ENCODE measurements at regions not wholly inside any gene's neighbourhood (a gene's known extent, or its start where the extent isn't known, plus 50 kb on each side); places are given as distances from the start of the nearest gene placed in this dataset.

DNA sequence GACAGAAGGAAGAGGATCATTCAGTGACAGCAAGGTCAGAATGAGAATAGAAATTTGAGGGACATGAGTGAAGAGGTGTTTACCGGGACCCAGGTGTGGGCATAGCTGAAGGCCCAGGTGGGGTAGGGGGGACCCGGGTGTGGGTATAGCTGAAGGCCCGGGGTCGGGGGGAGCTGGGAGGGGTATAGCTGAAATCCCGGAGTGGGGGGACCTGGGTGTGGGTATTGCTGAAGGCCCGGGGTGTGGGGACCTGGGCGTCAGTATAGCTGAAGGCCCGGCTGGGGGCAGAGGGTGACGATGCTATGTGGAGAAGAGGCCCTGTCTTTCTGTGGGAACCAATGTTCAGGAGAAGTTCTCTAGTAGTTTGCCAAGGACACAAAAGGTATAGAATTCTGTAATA, 183.0 kb upstream of the PITRM1 start:
- ATAC-seq (no peak), DNase-seq (no peak)
- no peak for TF ChIP-seq CTCF (IDR thresholded peaks at IDR 0.05)
- no peak for TF ChIP-seq POLR2A (IDR thresholded peaks at IDR 0.05)
- no peak overlapping the region for H3K27ac ChIP-seq
- peaks cover 0 to 5% (median 0%) of the 10 kb centered on the region in 12 donors for H3K9me3 ChIP-seq
- H3K27me3 ChIP-seq: no peaks in the 10 kb centered on the region
- H3K4me3 ChIP-seq: no peak overlapping the region
- peaks cover 0 to 9% (median 0%) of the 10 kb centered on the region in 12 donors for H3K4me1 ChIP-seq
- intact Hi-C loops (cut with DNase I): no loop called here
- no peaks in the 10 kb centered on the region for H3K36me3 ChIP-seq
- 95 to 98% (median 97%) methylated on average over 9 of the region's 9 CpGs for WGBS, 4 donors

DNA sequence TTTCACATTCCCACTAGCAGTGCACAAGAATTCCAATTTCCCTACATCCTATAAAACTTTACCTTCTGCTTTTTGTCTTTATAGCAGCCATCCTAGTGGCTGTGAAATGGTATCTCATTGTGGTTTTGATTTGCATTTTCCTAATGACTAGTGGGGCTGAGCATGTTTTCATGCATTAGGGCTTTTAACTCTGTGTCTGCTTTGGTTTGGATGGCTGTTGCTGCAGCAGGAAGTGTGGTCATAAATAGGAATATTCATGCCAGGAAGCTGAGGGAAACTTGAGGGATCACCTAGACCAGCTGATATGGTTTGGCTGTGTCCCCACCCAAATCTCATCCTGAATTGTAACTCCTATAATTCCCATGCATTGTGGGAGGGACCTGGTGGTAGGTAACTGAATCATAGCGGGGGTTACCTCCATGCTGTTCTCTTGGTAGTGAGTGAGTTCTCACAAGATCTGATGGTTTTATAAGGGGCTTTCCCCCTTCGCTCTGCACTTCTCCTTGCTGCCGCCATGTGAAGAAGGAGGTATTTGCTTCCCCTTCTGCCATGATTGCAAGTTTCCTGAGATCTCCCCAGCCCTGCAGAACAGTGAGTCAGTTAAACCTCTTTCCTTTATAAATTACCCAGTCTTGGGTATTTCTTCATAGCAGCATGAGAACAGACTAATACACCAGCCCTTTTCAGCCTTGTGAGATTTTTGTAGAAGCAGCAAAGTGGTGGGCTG, 181.8 kb upstream of the PITRM1 start:
- intact Hi-C loops (cut with DNase I): no loop called here
- ATAC-seq (no peak), DNase-seq (no peak)
- peaks cover 0 to 9% (median 0%) of the 10 kb centered on the region in 12 donors for H3K4me1 ChIP-seq
- no peaks in the 10 kb centered on the region for H3K36me3 ChIP-seq
- TF ChIP-seq CTCF (IDR thresholded peaks at IDR 0.05) (no peak), POLR2A (IDR thresholded peaks at IDR 0.05) (no peak)
- H3K4me3 ChIP-seq: no peak overlapping the region
- peaks cover 0 to 5% (median 0%) of the 10 kb centered on the region in 12 donors for H3K9me3 ChIP-seq
- no peaks in the 10 kb centered on the region for H3K27me3 ChIP-seq
- 95 to 96% (median 96%) methylated on average over 3 of the region's 3 CpGs for WGBS, 4 donors
- H3K27ac ChIP-seq: no peak overlapping the region

DNA sequence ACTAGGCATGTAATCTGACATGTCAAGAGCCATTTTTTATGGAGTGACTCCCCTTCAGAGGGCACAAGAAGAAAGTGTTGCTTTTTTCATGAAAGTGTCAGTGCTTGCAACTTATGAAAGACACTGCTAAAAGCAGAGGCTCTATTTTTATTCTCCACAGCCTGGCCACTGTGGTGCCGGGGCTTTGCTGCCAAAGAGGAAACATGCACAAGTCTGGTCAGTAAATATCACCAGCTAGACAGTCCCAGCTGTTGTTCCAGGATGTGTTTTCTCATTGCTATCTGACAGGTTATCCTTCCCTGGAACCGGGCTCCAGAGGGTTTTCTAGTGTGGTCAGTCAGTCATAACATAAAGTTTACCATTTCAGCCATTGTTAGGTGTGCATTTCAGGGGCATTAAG, 180.7 kb upstream of the PITRM1 start:
- Histone ChIP-seq H3K4me1 (peaks cover 0 to 9% (median 0%) of the 10 kb centered on the region in 12 donors), H3K4me3 (no peak overlapping the region), H3K9me3 (no peaks in the 10 kb centered on the region), H3K36me3 (no peaks in the 10 kb centered on the region), H3K27me3 (no peaks in the 10 kb centered on the region), H3K27ac (no peak overlapping the region)
- DNase-seq (no peak), ATAC-seq (peak in 3 of 4 donors; percentile 63 to 82 (median 63))
- intact Hi-C loops (cut with DNase I): no loop called here
- WGBS, 4 donors: 3 to 8% (median 4%) methylated on average over 2 of the region's 2 CpGs
- no peak for TF ChIP-seq CTCF (IDR thresholded peaks at IDR 0.05)
- no peak for TF ChIP-seq POLR2A (IDR thresholded peaks at IDR 0.05)

- Histone ChIP-seq H3K9me3 (no peaks in the 10 kb centered on the region), H3K4me3 (no peak overlapping the region), H3K27me3 (no peaks in the 10 kb centered on the region), H3K27ac (no peak overlapping the region), H3K4me1 (peaks cover 0 to 9% (median 0%) of the 10 kb centered on the region in 12 donors), H3K36me3 (no peaks in the 10 kb centered on the region)
- TF ChIP-seq CTCF (IDR thresholded peaks at IDR 0.05) (no peak), POLR2A (IDR thresholded peaks at IDR 0.05) (no peak)
- intact Hi-C loops (cut with DNase I): no loop called here
- ATAC-seq (no peak), DNase-seq (no peak)
- 65 to 70% (median 68%) methylated on average over 13 to 14 of the region's 14 CpGs for WGBS, 4 donors
Measured at GRCh38 chr10:3350617-3351258, 178.2 kb upstream of the PITRM1 start.

Measured in heart left ventricle (tissue), 16 donors.